MCF 10A (cell line): ENCODE measurements at regions not wholly inside any gene's neighbourhood (a gene's known extent, or its start where the extent isn't known, plus 50 kb on each side); places are given as distances from the start of the nearest gene placed in this dataset.
"Not testable (repeated sequence)": the region's sequence is repeated elsewhere in the genome, so short reads cannot be mapped to it uniquely, and the experiment has no call there.

Experiments
- BruUV-seq: library from RNA; stranded (reverse); fragments of 400-500 nt; replicated peaks from 2 replicates; lab custom pipeline; 2021; lab: Mats Ljungman, UMichigan
- CTCF ChIA-PET: fragments of 300-600 bp; sonication (Branson Sonifier 250); formaldehyde crosslinking; extraction: SDS; loops from one replicate; lab custom pipeline; 2021; ENCODE audit warnings: antibody characterized with exemption, inconsistent platforms; lab: Yijun Ruan, JAX
- POLR2A ChIA-PET: fragments of 300-600, 350-650 bp; sonication (Branson Sonifier 250); formaldehyde crosslinking; extraction: SDS; loops from one replicate; lab custom pipeline; 2020; ENCODE audit warnings: antibody characterized with exemption, inconsistent platforms; lab: Yijun Ruan, JAX
- DNase-seq: peaks from one replicate; pipeline ENCODE4 v3.0.0-alpha.2; 2018; ENCODE audit not compliant: unreplicated experiment
- H3K27ac Mint-ChIP-seq: one replicate; pipeline ENCODE4 v1.8.0; 2022; ENCODE audit warnings: mild to moderate bottlenecking, low read depth, mixed read lengths; ENCODE audit not compliant: unreplicated experiment
- H3K27me3 Mint-ChIP-seq: one replicate; pipeline ENCODE4 v1.8.0; 2022; ENCODE audit warnings: mixed read lengths; ENCODE audit not compliant: insufficient read depth, unreplicated experiment
- H3K36me3 Mint-ChIP-seq: one replicate; pipeline ENCODE4 v1.8.0; 2022; ENCODE audit warnings: mild to moderate bottlenecking, moderate library complexity, mixed read lengths; ENCODE audit not compliant: insufficient read depth, unreplicated experiment
- H3K4me1 Mint-ChIP-seq: one replicate; pipeline ENCODE4 v1.8.0; 2022; ENCODE audit warnings: mixed read lengths; ENCODE audit not compliant: insufficient read depth, unreplicated experiment
- H3K4me3 Mint-ChIP-seq: one replicate; pipeline ENCODE4 v1.8.0; 2022; ENCODE audit warnings: mild to moderate bottlenecking, moderate library complexity, mixed read lengths; ENCODE audit not compliant: unreplicated experiment
- H3K9me3 Mint-ChIP-seq: one replicate; pipeline ENCODE4 v1.8.0; 2022; ENCODE audit warnings: mixed read lengths; ENCODE audit not compliant: unreplicated experiment
- CTCF ChIP-seq: fragments of 200-600 bp; IDR thresholded peaks from one replicate; pipeline ENCODE4 v1.8.0; 2022; ENCODE audit warnings: antibody characterized with exemption, mild to moderate bottlenecking; ENCODE audit not compliant: unreplicated experiment
- intact Hi-C: fragments of 100-400 bp; cut with micrococcal nuclease; formaldehyde crosslinking; loops from 2 replicates; pipeline ENCODE4 v1.14.1; 2022

GRCh38 chr1:187744665-187745064 is 915.9 kb downstream of the PLA2G4A start:
- Mint-ChIP-seq H3K27me3 (no peaks in the 10 kb centered on the region), H3K4me1 (no peaks in the 10 kb centered on the region), H3K9me3 (no peaks in the 10 kb centered on the region), H3K27ac (no peak overlapping the region), H3K36me3 (no peaks in the 10 kb centered on the region), H3K4me3 (no peak overlapping the region)
- no peak for DNase-seq
- ChIA-PET CTCF (no interaction called here), POLR2A (no interaction called here)
- no peak for TF ChIP-seq CTCF
- intact Hi-C loops, result no loop called here
- no TSS peak for BruUV-seq

- no TSS peak for BruUV-seq
- H3K4me3 Mint-ChIP-seq, result no peak overlapping the region
- no peak overlapping the region for H3K27ac Mint-ChIP-seq
- no peaks in the 10 kb centered on the region for H3K9me3 Mint-ChIP-seq
- POLR2A ChIA-PET, result no interaction called here
- H3K36me3 Mint-ChIP-seq, result no peaks in the 10 kb centered on the region
- no peak for DNase-seq
- CTCF ChIA-PET, result interaction anchor here (0.6 kb wide), 1 partner anchor 36 kb away, joined by 3 read pairs; no protein-coding TSS in a partner anchor
- TF ChIP-seq CTCF, result no peak
- intact Hi-C loops, result no loop called here
- no peaks in the 10 kb centered on the region for H3K27me3 Mint-ChIP-seq
- no peaks in the 10 kb centered on the region for H3K4me1 Mint-ChIP-seq
These were observed 926.8 kb downstream of the PLA2G4A start for GRCh38 chr1:187755536-187755935.

- DNase-seq, H3K9me3 Mint-ChIP-seq, H3K4me1 Mint-ChIP-seq, H3K27ac Mint-ChIP-seq, intact Hi-C loops, H3K4me3 Mint-ChIP-seq, BruUV-seq, CTCF ChIA-PET, POLR2A ChIA-PET, H3K36me3 Mint-ChIP-seq, H3K27me3 Mint-ChIP-seq: not testable (repeated sequence)
These were observed 927.9 kb downstream of the PLA2G4A start for GRCh38 chr1:187756684-187757083.

- H3K27ac Mint-ChIP-seq, result no peak overlapping the region
- no peak overlapping the region for H3K4me3 Mint-ChIP-seq
- CTCF ChIA-PET, result no interaction called here
- no peaks in the 10 kb centered on the region for H3K36me3 Mint-ChIP-seq
- no peaks in the 10 kb centered on the region for H3K9me3 Mint-ChIP-seq
- DNase-seq, result no peak
- H3K27me3 Mint-ChIP-seq, result no peaks in the 10 kb centered on the region
- no TSS peak for BruUV-seq
- no peak for TF ChIP-seq CTCF
- intact Hi-C loops, result no loop called here
- POLR2A ChIA-PET, result no interaction called here
- no peaks in the 10 kb centered on the region for H3K4me1 Mint-ChIP-seq
These were observed 931.1 kb downstream of the PLA2G4A start for GRCh38 chr1:187759825-187760333.

GRCh38 chr1:187762118-187762517 is 933.4 kb downstream of the PLA2G4A start:
- intact Hi-C loops, result no loop called here
- no TSS peak for BruUV-seq
- Mint-ChIP-seq H3K27ac (no peak overlapping the region), H3K9me3 (no peaks in the 10 kb centered on the region), H3K4me3 (no peak overlapping the region), H3K4me1 (no peaks in the 10 kb centered on the region), H3K36me3 (no peaks in the 10 kb centered on the region), H3K27me3 (no peaks in the 10 kb centered on the region)
- POLR2A ChIA-PET, result no interaction called here
- TF ChIP-seq CTCF, result no peak
- no peak for DNase-seq
- CTCF ChIA-PET, result interaction anchor here (1.0 to 1.5 kb wide), 3 partner anchors 23 to 285 kb away, joined by 3 to 4 read pairs (median 3); no protein-coding TSS in a partner anchor
